ENCODE measurements at regions not wholly inside any gene's neighbourhood (a gene's known extent, or its start where the extent isn't known, plus 50 kb on each side); places are given as distances from the start of the nearest gene placed in this dataset.

GRCh38 chr15:60251300-60252070, 146.3 kb downstream of the ANXA2 start:
- ChIA-PET CTCF (no interaction called here), POLR2A (no interaction called here)
- no peak for DNase-seq (ENCODE audit: extremely low spot score)
- no peak for TF ChIP-seq NFRKB (IDR thresholded peaks at IDR 0.05)
- no peak for TF ChIP-seq FOXK2 (IDR thresholded peaks at IDR 0.05)
- no peak for TF ChIP-seq TARDBP (IDR thresholded peaks at IDR 0.05)
- TF ChIP-seq SUZ12 (IDR thresholded peaks at IDR 0.05) = no peak
- no peak for TF ChIP-seq L3MBTL2 (conservative IDR thresholded peaks at IDR 0.05)
- TF ChIP-seq FOXA1 (IDR thresholded peaks at IDR 0.05) = no peak
- no peak for TF ChIP-seq LEF1 (IDR thresholded peaks at IDR 0.05; ENCODE audit: borderline replicate concordance)
- no peak for TF ChIP-seq ZNF384 (IDR thresholded peaks at IDR 0.05)
- no peak for TF ChIP-seq SP1 (IDR thresholded peaks at IDR 0.05)
- no peak for TF ChIP-seq HDGF (IDR thresholded peaks at IDR 0.05; ENCODE audit: borderline replicate concordance)
- TF ChIP-seq ARNT (IDR thresholded peaks at IDR 0.05) = no peak
- no peak for TF ChIP-seq CTBP1 (IDR thresholded peaks at IDR 0.05; ENCODE audit: borderline replicate concordance)
- TF ChIP-seq BHLHE40 (IDR thresholded peaks at IDR 0.05; ENCODE audit: borderline replicate concordance) = no peak
- TF ChIP-seq, protein P1, sequence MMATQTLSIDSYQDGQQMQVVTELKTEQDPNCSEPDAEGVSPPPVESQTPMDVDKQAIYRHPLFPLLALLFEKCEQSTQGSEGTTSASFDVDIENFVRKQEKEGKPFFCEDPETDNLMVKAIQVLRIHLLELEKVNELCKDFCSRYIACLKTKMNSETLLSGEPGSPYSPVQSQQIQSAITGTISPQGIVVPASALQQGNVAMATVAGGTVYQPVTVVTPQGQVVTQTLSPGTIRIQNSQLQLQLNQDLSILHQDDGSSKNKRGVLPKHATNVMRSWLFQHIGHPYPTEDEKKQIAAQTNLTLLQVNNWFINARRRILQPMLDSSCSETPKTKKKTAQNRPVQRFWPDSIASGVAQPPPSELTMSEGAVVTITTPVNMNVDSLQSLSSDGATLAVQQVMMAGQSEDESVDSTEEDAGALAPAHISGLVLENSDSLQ (IDR thresholded peaks at IDR 0.05) = no peak

DNA sequence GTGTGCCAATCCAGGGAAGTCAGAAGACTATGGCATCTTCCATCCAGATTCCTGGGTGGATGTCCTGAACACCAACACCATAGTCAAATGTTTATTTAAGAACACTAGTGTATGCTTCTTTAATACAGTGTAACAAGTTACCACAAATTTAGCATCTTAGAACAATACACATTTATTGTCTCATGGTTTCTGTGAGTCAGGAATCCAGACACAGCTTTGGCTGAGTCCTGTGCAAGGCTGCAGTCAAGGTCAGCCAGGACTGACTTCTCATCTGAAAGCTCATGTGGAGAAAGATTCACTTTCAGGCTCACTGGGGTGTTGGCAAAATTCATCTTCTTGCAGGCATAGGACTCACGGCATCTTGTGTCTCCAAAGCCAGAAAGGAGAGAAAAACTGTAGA, 143.4 kb downstream of the ANXA2 start:
- DNase-seq (ENCODE audit: extremely low spot score) = no peak
- ChIA-PET CTCF (no interaction called here), POLR2A (no interaction called here)
- TF ChIP-seq SUZ12 (IDR thresholded peaks at IDR 0.05) = no peak

DNA sequence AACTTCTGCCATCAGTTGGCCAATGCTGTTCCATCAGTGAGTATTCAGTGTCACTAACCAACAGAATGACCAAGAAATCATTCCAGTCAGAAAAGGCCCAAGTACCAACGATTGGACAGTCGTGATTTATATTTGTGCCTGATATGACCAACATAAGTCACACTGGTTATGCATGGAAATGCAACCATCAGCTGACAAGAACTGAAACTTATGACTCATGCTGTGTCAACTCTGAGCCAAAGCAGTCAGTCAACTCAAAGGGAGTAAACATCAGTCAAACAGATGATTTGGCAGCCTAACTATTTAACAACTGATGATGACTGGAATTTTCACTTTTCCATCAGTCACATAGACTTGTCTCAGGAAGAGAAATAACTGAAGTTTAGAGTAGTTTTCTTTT, 142.4 kb downstream of the ANXA2 start:
- CTCF ChIA-PET = no interaction called here
- POLR2A ChIA-PET = no interaction called here
- DNase-seq (ENCODE audit: extremely low spot score) = no peak
- TF ChIP-seq L3MBTL2 (conservative IDR thresholded peaks at IDR 0.05) (no peak), ARNT (IDR thresholded peaks at IDR 0.05) (no peak), ZNF384 (IDR thresholded peaks at IDR 0.05) (no peak), FOXA1 (IDR thresholded peaks at IDR 0.05) (no peak), FOXM1 (IDR thresholded peaks at IDR 0.05; ENCODE audit: borderline replicate concordance) (no peak), CTBP1 (IDR thresholded peaks at IDR 0.05; ENCODE audit: borderline replicate concordance) (no peak), SUZ12 (IDR thresholded peaks at IDR 0.05) (no peak), HDGF (IDR thresholded peaks at IDR 0.05; ENCODE audit: borderline replicate concordance) (no peak)
- TF ChIP-seq, protein P1 (IDR thresholded peaks at IDR 0.05) = peak; percentile 48; the same call in 1 of the 2 replicates

DNA sequence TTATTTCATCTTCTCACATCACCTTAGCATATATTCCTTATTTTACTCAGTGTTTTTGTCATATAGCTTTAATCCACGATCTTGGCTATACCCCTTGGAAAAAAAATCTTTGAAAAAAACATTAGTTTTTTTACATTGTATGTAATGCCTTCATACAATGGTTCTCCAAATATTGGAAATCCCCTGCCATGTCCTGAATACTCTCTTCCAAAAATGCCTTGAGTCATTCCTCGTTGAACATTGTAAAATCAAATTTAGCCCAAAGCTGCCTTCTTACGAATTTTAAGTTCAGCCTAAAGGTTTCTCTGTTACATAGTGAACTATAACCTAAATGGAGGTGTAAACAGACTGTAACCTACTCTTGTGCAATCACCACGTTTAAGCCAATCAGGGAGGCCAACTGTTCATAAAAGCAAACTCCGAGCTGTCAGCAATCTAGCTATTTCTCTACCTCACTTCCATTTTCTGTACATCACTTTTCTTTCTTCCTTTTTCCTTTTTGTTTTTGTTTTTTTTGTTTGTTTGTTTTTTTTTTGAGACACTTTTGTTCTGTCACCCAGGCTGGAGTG, 140.1 kb downstream of the ANXA2 start:
- ChIA-PET POLR2A (no interaction called here), CTCF (no interaction called here)
- TF ChIP-seq FOXM1 (IDR thresholded peaks at IDR 0.05; ENCODE audit: borderline replicate concordance) (no peak), TARDBP (IDR thresholded peaks at IDR 0.05) (no peak), CTBP1 (IDR thresholded peaks at IDR 0.05; ENCODE audit: borderline replicate concordance) (no peak), SUZ12 (IDR thresholded peaks at IDR 0.05) (no peak), ELF4 (IDR thresholded peaks at IDR 0.05) (no peak), HDGF (IDR thresholded peaks at IDR 0.05; ENCODE audit: borderline replicate concordance) (no peak), ARNT (IDR thresholded peaks at IDR 0.05) (no peak), BHLHE40 (IDR thresholded peaks at IDR 0.05; ENCODE audit: borderline replicate concordance) (no peak), ZNF384 (IDR thresholded peaks at IDR 0.05) (no peak), FOXK2 (IDR thresholded peaks at IDR 0.05) (no peak), FOXA1 (IDR thresholded peaks at IDR 0.05) (no peak), SP1 (IDR thresholded peaks at IDR 0.05) (no peak), L3MBTL2 (conservative IDR thresholded peaks at IDR 0.05) (no peak), NFRKB (IDR thresholded peaks at IDR 0.05) (no peak), LEF1 (IDR thresholded peaks at IDR 0.05; ENCODE audit: borderline replicate concordance) (no peak)
- TF ChIP-seq, protein P1 (IDR thresholded peaks at IDR 0.05) = no peak
- DNase-seq (ENCODE audit: extremely low spot score) = no peak

DNA sequence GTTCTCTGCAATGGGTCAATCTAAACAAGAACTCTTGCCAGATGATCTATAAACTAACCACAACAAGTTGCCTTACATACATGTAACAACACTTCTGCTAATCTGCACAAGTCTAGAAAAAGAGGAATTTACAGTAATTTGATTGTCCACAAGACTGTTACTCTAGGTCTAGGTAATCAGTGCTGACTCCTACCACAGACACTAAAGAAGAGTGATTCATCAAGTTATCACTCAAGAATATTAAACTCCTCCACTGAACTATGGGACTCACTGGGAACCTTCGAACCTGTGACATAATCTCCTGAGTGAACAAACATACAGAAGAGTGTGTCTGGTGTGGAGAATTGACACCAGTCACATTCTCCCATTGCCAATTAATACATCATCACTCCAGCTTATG, 138.3 kb downstream of the ANXA2 start:
- ChIA-PET CTCF (no interaction called here), POLR2A (no interaction called here)
- TF ChIP-seq LEF1 (IDR thresholded peaks at IDR 0.05; ENCODE audit: borderline replicate concordance) = no peak
- no peak for TF ChIP-seq HDGF (IDR thresholded peaks at IDR 0.05; ENCODE audit: borderline replicate concordance)
- TF ChIP-seq FOXK2 (IDR thresholded peaks at IDR 0.05) = no peak
- no peak for TF ChIP-seq FOXM1 (IDR thresholded peaks at IDR 0.05; ENCODE audit: borderline replicate concordance)
- TF ChIP-seq, protein P1 (IDR thresholded peaks at IDR 0.05) = no peak
- no peak for TF ChIP-seq BHLHE40 (IDR thresholded peaks at IDR 0.05; ENCODE audit: borderline replicate concordance)
- no peak for DNase-seq (ENCODE audit: extremely low spot score)

DNA sequence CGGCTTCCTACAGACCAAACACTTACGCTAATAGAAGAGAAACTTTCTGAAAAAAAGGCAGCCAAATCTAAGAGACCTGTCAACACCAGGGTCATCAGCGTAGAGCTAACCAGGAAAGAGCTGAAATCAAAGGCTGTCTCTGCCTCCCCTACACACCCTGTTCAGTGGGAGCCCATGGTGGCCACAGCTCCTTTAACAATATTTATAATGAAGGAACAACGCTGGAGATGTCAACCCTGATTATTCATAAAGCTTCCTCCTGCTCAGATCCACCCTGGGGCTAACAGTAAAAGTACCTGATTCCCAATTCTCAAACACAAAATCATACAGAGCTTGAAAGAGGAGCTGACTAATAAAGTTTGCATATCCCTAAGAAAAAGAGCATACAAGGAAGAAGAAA, 133.7 kb downstream of the ANXA2 start:
- CTCF ChIA-PET = no interaction called here
- no peak for DNase-seq (ENCODE audit: extremely low spot score)
- POLR2A ChIA-PET = no interaction called here
- TF ChIP-seq, protein P1 (IDR thresholded peaks at IDR 0.05) = no peak
- TF ChIP-seq FOXA1 (IDR thresholded peaks at IDR 0.05) = no peak
- TF ChIP-seq BHLHE40 (IDR thresholded peaks at IDR 0.05; ENCODE audit: borderline replicate concordance) = no peak
- no peak for TF ChIP-seq L3MBTL2 (conservative IDR thresholded peaks at IDR 0.05)
- TF ChIP-seq ZNF384 (IDR thresholded peaks at IDR 0.05) = no peak
- TF ChIP-seq TARDBP (IDR thresholded peaks at IDR 0.05) = no peak
- no peak for TF ChIP-seq FOXK2 (IDR thresholded peaks at IDR 0.05)
- TF ChIP-seq LEF1 (IDR thresholded peaks at IDR 0.05; ENCODE audit: borderline replicate concordance) = no peak
- no peak for TF ChIP-seq SP1 (IDR thresholded peaks at IDR 0.05)
- no peak for TF ChIP-seq ELF4 (IDR thresholded peaks at IDR 0.05)
- TF ChIP-seq CTBP1 (IDR thresholded peaks at IDR 0.05; ENCODE audit: borderline replicate concordance) = no peak
- TF ChIP-seq FOXM1 (IDR thresholded peaks at IDR 0.05; ENCODE audit: borderline replicate concordance) = no peak
- TF ChIP-seq HDGF (IDR thresholded peaks at IDR 0.05; ENCODE audit: borderline replicate concordance) = no peak
- no peak for TF ChIP-seq ARNT (IDR thresholded peaks at IDR 0.05)
- no peak for TF ChIP-seq NFRKB (IDR thresholded peaks at IDR 0.05)
